CD1c-positive myeloid dendritic cell (primary cell): ENCODE measurements at regions not wholly inside any gene's neighbourhood (a gene's known extent, or its start where the extent isn't known, plus 50 kb on each side); places are given as distances from the start of the nearest gene placed in this dataset.

Experiments
- DNase-seq: peaks from one replicate; pipeline ENCODE4 v3.0.0-alpha.2; 2016; ENCODE audit errors: extremely low spot score

GRCh38 chr2:60096556-60096955 is 456.9 kb downstream of the BCL11A start:
- no peak for DNase-seq

- DNase-seq, result peak; percentile 6
These were observed 457.6 kb downstream of the BCL11A start for GRCh38 chr2:60095903-60096302.

GRCh38 chr2:60095202-60095815 is 458.1 kb downstream of the BCL11A start:
- no peak for DNase-seq

GRCh38 chr2:60094450-60094929 is 459.0 kb downstream of the BCL11A start:
- no peak for DNase-seq

GRCh38 chr2:60092781-60093180 is 460.7 kb downstream of the BCL11A start:
- no peak for DNase-seq

GRCh38 chr2:60091894-60092293 is 461.6 kb downstream of the BCL11A start:
- no peak for DNase-seq

GRCh38 chr2:60091266-60091665 is 462.2 kb downstream of the BCL11A start:
- no peak for DNase-seq

GRCh38 chr2:60079562-60079961 is 473.9 kb downstream of the BCL11A start:
- peak; percentile 3 for DNase-seq

- DNase-seq, result no peak
These were observed 478.4 kb downstream of the BCL11A start for GRCh38 chr2:60075048-60075447.

- DNase-seq, result no peak
These were observed 480.3 kb downstream of the BCL11A start for GRCh38 chr2:60073201-60073600.

GRCh38 chr2:60072609-60073008 is 480.8 kb downstream of the BCL11A start:
- no peak for DNase-seq

GRCh38 chr2:60071490-60071831 is 482.0 kb downstream of the BCL11A start:
- DNase-seq, result no peak

GRCh38 chr2:60070736-60071489 is 482.5 kb downstream of the BCL11A start:
- DNase-seq, result no peak

GRCh38 chr2:60070196-60070595 is 483.3 kb downstream of the BCL11A start:
- DNase-seq, result no peak

- DNase-seq, result no peak
These were observed 484.7 kb downstream of the BCL11A start for GRCh38 chr2:60068755-60069154.

GRCh38 chr2:60067006-60067405 is 486.4 kb downstream of the BCL11A start:
- no peak for DNase-seq

GRCh38 chr2:60066096-60066839 is 487.2 kb downstream of the BCL11A start:
- DNase-seq, result no peak

GRCh38 chr2:60064687-60065389 is 488.6 kb downstream of the BCL11A start:
- DNase-seq, result no peak

- DNase-seq, result no peak
These were observed 494.7 kb downstream of the BCL11A start for GRCh38 chr2:60058781-60059180.

GRCh38 chr2:60054571-60055340 is 498.7 kb downstream of the BCL11A start:
- no peak for DNase-seq

- no peak for DNase-seq
These were observed 499.7 kb downstream of the BCL11A start for GRCh38 chr2:60053791-60054190.
